AG08395 (cell line): ENCODE measurements at regions not wholly inside any gene's neighbourhood (a gene's known extent, or its start where the extent isn't known, plus 50 kb on each side); places are given as distances from the start of the nearest gene placed in this dataset.

Experiments
- DNase-seq: peaks from one replicate; pipeline ENCODE4 v3.0.0; 2012; ENCODE audit warnings: mixed read lengths, low spot score

- no peak for DNase-seq
These were observed 62.4 kb upstream of the PCSK6 start for GRCh38 chr15:101551696-101552591.

- DNase-seq = no peak
These were observed 60.6 kb upstream of the PCSK6 start for GRCh38 chr15:101550124-101550523.

GRCh38 chr15:101549647-101550046 lies 60.1 kb upstream of the PCSK6 start:
- no peak for DNase-seq

GRCh38 chr15:101547737-101548136 lies 58.2 kb upstream of the PCSK6 start:
- DNase-seq = no peak

GRCh38 chr15:101545548-101546505 lies 56.3 kb upstream of the PCSK6 start:
- DNase-seq = no peak

- DNase-seq = no peak
These were observed 55.1 kb upstream of the PCSK6 start for GRCh38 chr15:101544613-101544945.

GRCh38 chr15:101543926-101544612 lies 54.6 kb upstream of the PCSK6 start:
- DNase-seq = no peak

GRCh38 chr15:101543431-101543830 lies 53.9 kb upstream of the PCSK6 start:
- DNase-seq = no peak

GRCh38 chr15:101543026-101543390 lies 53.5 kb upstream of the PCSK6 start:
- no peak for DNase-seq

GRCh38 chr15:101542306-101543025 lies 53.0 kb upstream of the PCSK6 start:
- no peak for DNase-seq

GRCh38 chr15:101541501-101542292 lies 52.2 kb upstream of the PCSK6 start:
- no peak for DNase-seq

GRCh38 chr15:101540480-101541239 lies 51.2 kb upstream of the PCSK6 start:
- DNase-seq = no peak

- no peak for DNase-seq
These were observed 50.4 kb upstream of the PCSK6 start for GRCh38 chr15:101539930-101540329.

- no peak for DNase-seq
These were observed 50.0 kb upstream of the PCSK6 start for GRCh38 chr15:101539492-101539891.
